CD4-positive, CD25-positive, alpha-beta regulatory T cell (primary cell): ENCODE measurements at regions not wholly inside any gene's neighbourhood (a gene's known extent, or its start where the extent isn't known, plus 50 kb on each side); places are given as distances from the start of the nearest gene placed in this dataset.

Source experiments
- ATAC-seq, 2 donors: fragments of 150-1000 bp; cut with Tn5 transposase; one replicate each; pipeline ENCODE4 v1.10.0; 2021; ENCODE audit warnings: low read depth in 2 of 2, moderate number of reproducible peaks in 2 of 2, moderate library complexity in 1 of 2
- DNase-seq, 3 donors: peaks; one replicate each; pipeline versions ENCODE4 v3.0.0 to v3.0.0-alpha.2; 2012 to 2022; ENCODE audit warnings: mixed read lengths in 1 of 3
- H3K27ac ChIP-seq: one replicate; pipeline ENCODE4 v1.7.0; 2013; ENCODE audit warnings: mild to moderate bottlenecking, low read length; ENCODE audit not compliant: insufficient read depth, poor library complexity, severe bottlenecking
- H3K27me3 ChIP-seq: one replicate; pipeline ENCODE4 v1.7.0; 2013; ENCODE audit warnings: low read length; ENCODE audit not compliant: control insufficient read depth, insufficient read depth
- H3K36me3 ChIP-seq: one replicate; pipeline ENCODE4 v1.7.0; 2013; ENCODE audit warnings: mild to moderate bottlenecking, low read length, moderate library complexity; ENCODE audit not compliant: control insufficient read depth, insufficient read depth
- H3K4me1 ChIP-seq: 2 replicates; pipeline ENCODE4 v1.7.0; 2013; ENCODE audit warnings: mild to moderate bottlenecking, low read length; ENCODE audit not compliant: insufficient read depth, control insufficient read depth, poor library complexity, severe bottlenecking
- H3K4me3 ChIP-seq: one replicate; pipeline ENCODE4 v1.7.0; 2013; ENCODE audit warnings: low read depth, mild to moderate bottlenecking, low read length, moderate library complexity
- H3K9me3 ChIP-seq, 2 experiments: 1 replicate in 1 of 2; 2 replicates in 1 of 2; pipeline ENCODE4 v1.7.0; 2013; ENCODE audit warnings: low read length in 2 of 2, mild to moderate bottlenecking in 1 of 2, moderate library complexity in 1 of 2; ENCODE audit not compliant: control insufficient read depth in 2 of 2
- H3K27ac Mint-ChIP-seq, 3 donors: one replicate each; pipeline ENCODE4 v1.8.0; 2020 to 2022; ENCODE audit warnings: mild to moderate bottlenecking in 3 of 3, mixed read lengths in 3 of 3, moderate library complexity in 2 of 3
- H3K27me3 Mint-ChIP-seq: one replicate; pipeline ENCODE4 v1.8.0; 2022; ENCODE audit warnings: mild to moderate bottlenecking, mixed read lengths
- H3K36me3 Mint-ChIP-seq: one replicate; pipeline ENCODE4 v1.8.0; 2020; ENCODE audit warnings: mixed read lengths
- H3K4me1 Mint-ChIP-seq, 4 donors: one replicate each; pipeline ENCODE4 v1.8.0; 2020 to 2022; ENCODE audit warnings: mixed read lengths in 4 of 4, mild to moderate bottlenecking in 1 of 4
- H3K4me3 Mint-ChIP-seq, 4 donors: one replicate each; pipeline ENCODE4 v1.8.0; 2020 to 2022; ENCODE audit warnings: mild to moderate bottlenecking in 4 of 4, mixed read lengths in 4 of 4, moderate library complexity in 3 of 4
- H3K9me3 Mint-ChIP-seq, 7 donors: one replicate each; pipeline ENCODE4 v1.8.0; 2020 to 2022; ENCODE audit warnings: mixed read lengths in 7 of 7, mild to moderate bottlenecking in 3 of 7, moderate library complexity in 2 of 7

DNA sequence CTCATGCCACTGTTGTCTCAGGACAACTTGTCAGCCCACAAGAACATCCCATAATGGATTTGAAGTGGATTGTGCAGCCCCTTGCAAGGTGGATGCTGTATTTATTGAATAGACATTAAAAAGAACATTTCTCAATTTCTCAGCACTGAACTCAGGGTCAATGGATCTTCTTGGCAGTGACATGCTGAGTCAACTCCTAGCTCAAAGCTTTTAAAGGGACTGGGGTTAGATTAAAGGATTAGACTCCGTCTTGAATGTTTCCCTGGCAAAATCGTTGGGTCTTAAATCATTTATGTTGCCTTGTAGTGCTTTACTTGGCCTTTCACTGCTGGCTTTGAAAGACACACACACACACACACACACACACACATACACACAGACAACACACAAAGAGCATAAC, 221.6 kb upstream of the PBX1 start:
- H3K4me1 ChIP-seq: no peaks in the 10 kb centered on the region
- no peaks in the 10 kb centered on the region for H3K9me3 ChIP-seq
- H3K27me3 ChIP-seq: no peaks in the 10 kb centered on the region
- H3K27ac Mint-ChIP-seq: no peak overlapping the region
- H3K27me3 Mint-ChIP-seq: no peaks in the 10 kb centered on the region
- ATAC-seq (no peak), DNase-seq (no peak)
- peaks cover 2 to 22% (median 8%) of the 10 kb centered on the region in 7 donors for H3K9me3 Mint-ChIP-seq
- no peaks in the 10 kb centered on the region for H3K4me1 Mint-ChIP-seq
- H3K36me3 ChIP-seq: no peaks in the 10 kb centered on the region
- no peaks in the 10 kb centered on the region for H3K36me3 Mint-ChIP-seq
- H3K27ac ChIP-seq: no peak overlapping the region
- no peak overlapping the region for H3K4me3 ChIP-seq
- H3K4me3 Mint-ChIP-seq: no peak overlapping the region

DNA sequence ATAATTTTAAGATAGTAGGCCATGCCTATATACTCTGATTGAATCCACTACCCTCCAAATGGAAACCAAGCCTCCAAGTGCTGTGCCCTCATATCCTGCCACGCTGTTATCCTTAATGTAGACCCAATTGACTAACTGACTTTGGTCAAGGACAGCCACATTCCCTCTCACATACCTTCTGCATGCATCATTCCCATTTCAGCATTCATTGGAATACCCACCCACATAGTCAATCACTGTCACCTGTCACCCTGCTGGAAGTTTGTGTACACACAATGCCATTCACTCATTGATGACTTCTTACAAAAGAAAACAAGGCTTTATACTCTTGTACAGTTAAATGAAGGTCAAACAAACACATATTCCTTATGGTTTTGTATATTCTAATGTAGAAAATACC, 221.1 kb upstream of the PBX1 start:
- no peak overlapping the region for H3K4me3 Mint-ChIP-seq

DNA sequence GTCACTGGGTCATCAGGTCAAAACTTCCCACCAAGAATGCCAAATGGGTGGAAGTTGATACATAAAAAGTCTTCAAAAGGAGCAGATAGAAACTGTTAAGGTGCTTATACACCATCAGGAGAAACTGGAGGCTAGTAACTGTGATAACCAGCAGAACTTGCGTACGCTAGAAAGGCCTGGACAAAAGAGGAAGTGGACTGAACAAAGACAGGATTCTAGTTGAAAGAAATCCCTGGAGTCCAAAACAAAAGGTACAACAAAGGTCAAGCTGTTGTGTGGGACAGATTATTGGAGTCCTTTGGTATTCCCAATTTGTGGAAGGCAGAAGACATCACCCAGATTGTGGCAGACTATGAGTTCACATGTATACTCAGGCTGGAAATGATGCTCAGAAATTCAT, 215.8 kb upstream of the PBX1 start:
- Mint-ChIP-seq H3K27me3 (no peaks in the 10 kb centered on the region), H3K36me3 (no peaks in the 10 kb centered on the region), H3K4me1 (no peaks in the 10 kb centered on the region), H3K27ac (peak overlapping the region in 1 of 3 donors; percentile 13), H3K9me3 (peaks cover 6 to 33% (median 12%) of the 10 kb centered on the region in 7 donors), H3K4me3 (no peak overlapping the region)
- peaks cover 0 to 2% of the 10 kb centered on the region in 2 experiments for H3K9me3 ChIP-seq
- DNase-seq: no peak
- no peaks in the 10 kb centered on the region for H3K4me1 ChIP-seq
- H3K36me3 ChIP-seq: no peaks in the 10 kb centered on the region
- no peak for ATAC-seq
- H3K4me3 ChIP-seq: no peak overlapping the region
- no peak overlapping the region for H3K27ac ChIP-seq
- no peaks in the 10 kb centered on the region for H3K27me3 ChIP-seq

More for the DNA sequence above, 221.1 kb upstream of the PBX1 start:
- H3K27ac ChIP-seq: no peak overlapping the region
- Mint-ChIP-seq H3K9me3 (peaks cover 2 to 24% (median 8%) of the 10 kb centered on the region in 7 donors), H3K4me1 (no peaks in the 10 kb centered on the region), H3K27me3 (no peaks in the 10 kb centered on the region), H3K36me3 (no peaks in the 10 kb centered on the region), H3K27ac (no peak overlapping the region)
- no peaks in the 10 kb centered on the region for H3K9me3 ChIP-seq
- DNase-seq (no peak), ATAC-seq (no peak)
- H3K4me1 ChIP-seq: no peaks in the 10 kb centered on the region
- H3K27me3 ChIP-seq: no peaks in the 10 kb centered on the region
- no peak overlapping the region for H3K4me3 ChIP-seq
- H3K36me3 ChIP-seq: no peaks in the 10 kb centered on the region

DNA sequence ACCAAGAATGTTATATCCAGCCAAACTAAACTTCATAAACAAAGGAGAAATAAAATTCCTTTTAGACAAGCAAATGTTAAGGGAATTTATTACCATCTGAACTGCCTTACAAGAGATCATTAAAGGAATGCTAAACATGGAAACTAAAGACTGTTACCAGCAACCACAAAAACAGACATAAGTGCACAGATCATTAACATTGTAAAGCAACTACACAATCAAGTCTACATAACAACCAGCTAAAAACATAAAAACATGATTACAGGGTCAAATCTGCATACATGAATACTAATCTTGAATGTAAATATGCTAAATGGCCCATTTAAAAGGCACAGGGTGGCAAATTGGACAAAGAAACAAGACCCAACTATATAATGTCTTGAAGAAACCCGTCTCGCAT, 211.0 kb upstream of the PBX1 start:
- H3K4me1 Mint-ChIP-seq: no peaks in the 10 kb centered on the region
- Histone ChIP-seq H3K9me3 (peaks cover 0 to 6% of the 10 kb centered on the region in 2 experiments), H3K4me3 (no peak overlapping the region), H3K4me1 (no peaks in the 10 kb centered on the region), H3K27ac (no peak overlapping the region), H3K36me3 (no peaks in the 10 kb centered on the region), H3K27me3 (no peaks in the 10 kb centered on the region)
- no peaks in the 10 kb centered on the region for H3K36me3 Mint-ChIP-seq
- ATAC-seq (no peak), DNase-seq (no peak)
- no peak overlapping the region for H3K27ac Mint-ChIP-seq
- no peak overlapping the region for H3K4me3 Mint-ChIP-seq
- H3K27me3 Mint-ChIP-seq: no peaks in the 10 kb centered on the region
- peaks cover 4 to 50% (median 10%) of the 10 kb centered on the region in 7 donors for H3K9me3 Mint-ChIP-seq

DNA sequence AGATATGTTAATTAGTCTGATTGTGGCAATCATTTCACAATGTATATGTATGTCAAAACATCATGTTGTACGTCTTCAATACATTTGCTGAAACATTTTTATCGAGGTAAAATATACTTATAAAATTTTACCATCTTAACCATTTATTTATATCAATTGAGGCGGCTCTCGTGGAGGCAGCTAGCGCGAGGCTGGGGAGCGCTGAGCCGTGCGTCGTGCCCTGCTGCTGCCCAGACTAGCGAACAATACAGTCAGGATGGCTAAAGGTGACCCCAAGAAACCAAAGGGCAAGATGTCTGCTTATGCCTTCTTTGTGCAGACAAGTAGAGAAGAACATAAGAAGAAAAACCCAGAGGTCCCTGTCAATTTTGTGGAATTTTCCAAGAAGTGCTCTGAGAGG, 202.5 kb upstream of the PBX1 start:
- H3K36me3 Mint-ChIP-seq: no peaks in the 10 kb centered on the region
- peaks cover 3 to 36% (median 4%) of the 10 kb centered on the region in 7 donors for H3K9me3 Mint-ChIP-seq

DNA sequence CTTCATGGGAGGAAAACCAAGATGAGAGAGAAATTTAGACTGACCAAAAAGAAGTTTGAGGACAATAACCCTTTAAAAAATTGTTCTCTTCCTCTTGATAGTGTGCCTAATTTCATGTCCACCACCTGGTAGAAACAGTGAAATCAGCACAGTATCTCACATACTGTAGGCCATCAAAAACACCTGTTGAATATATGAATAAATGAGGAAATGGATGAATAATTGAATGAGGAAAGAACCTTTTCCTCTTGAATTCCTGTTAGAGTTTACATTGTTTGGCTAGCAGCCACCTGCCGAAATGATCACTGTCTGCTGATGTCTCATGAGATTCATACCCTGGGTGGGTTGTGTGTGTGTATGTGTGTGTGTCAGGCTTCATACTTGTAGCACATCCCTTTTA, 198.7 kb upstream of the PBX1 start:
- Histone ChIP-seq H3K9me3 (peaks cover 5% of the 10 kb centered on the region in 2 experiments), H3K4me3 (no peak overlapping the region), H3K27ac (no peak overlapping the region), H3K27me3 (no peaks in the 10 kb centered on the region), H3K4me1 (no peaks in the 10 kb centered on the region), H3K36me3 (no peaks in the 10 kb centered on the region)
- no peaks in the 10 kb centered on the region for H3K36me3 Mint-ChIP-seq
- no peaks in the 10 kb centered on the region for H3K27me3 Mint-ChIP-seq
- no peak overlapping the region for H3K27ac Mint-ChIP-seq
- H3K9me3 Mint-ChIP-seq: peaks cover 4 to 33% (median 7%) of the 10 kb centered on the region in 7 donors
- no peaks in the 10 kb centered on the region for H3K4me1 Mint-ChIP-seq
- ATAC-seq (no peak), DNase-seq (no peak)
- no peak overlapping the region for H3K4me3 Mint-ChIP-seq

More for the DNA sequence above, 202.5 kb upstream of the PBX1 start:
- H3K9me3 ChIP-seq: no peaks in the 10 kb centered on the region
- no peak overlapping the region for H3K4me3 Mint-ChIP-seq
- no peaks in the 10 kb centered on the region for H3K36me3 ChIP-seq
- H3K27ac Mint-ChIP-seq: no peak overlapping the region
- no peaks in the 10 kb centered on the region for H3K4me1 Mint-ChIP-seq
- no peaks in the 10 kb centered on the region for H3K27me3 ChIP-seq
- DNase-seq: no peak
- ATAC-seq: no peak
- no peaks in the 10 kb centered on the region for H3K4me1 ChIP-seq
- no peak overlapping the region for H3K4me3 ChIP-seq
- H3K27ac ChIP-seq: no peak overlapping the region
- no peaks in the 10 kb centered on the region for H3K27me3 Mint-ChIP-seq

DNA sequence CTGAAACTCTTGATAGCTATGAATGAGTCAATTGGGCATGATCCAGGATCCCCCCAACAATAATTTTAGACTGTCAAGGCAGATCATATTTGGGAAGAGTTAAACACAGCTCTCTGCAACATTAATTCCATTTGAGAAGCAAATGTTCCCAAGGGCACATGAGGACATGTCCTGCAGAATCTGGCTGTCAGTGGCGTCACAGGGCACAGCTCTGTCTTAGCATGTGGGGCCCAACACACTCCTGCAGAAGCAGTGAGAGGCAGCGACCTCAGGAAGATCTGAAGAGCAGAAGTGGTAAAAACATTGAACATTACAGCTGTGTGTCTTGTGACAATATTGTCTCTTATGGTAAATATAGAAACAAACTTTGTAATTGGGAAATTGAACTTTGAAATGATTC, 197.1 kb upstream of the PBX1 start:
- H3K4me3 ChIP-seq: no peak overlapping the region

DNA sequence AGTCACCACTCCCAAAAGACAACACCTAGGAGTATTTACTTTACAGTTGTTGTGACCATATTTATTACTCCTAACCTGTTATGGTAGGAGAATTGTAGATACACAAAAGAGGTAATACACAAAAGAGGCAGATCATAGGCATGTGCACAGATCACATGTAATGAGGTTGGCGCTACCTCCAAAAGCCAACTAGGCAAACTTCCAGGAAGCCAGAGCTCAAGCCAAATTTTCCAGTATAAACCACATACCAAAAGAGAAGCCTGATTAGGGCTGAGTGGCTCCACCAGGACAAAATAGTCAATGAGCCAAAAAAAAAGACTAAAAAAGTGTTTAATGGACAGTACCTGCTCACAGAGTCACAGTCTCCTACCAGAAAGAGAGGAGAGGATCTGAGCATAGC, 195.0 kb upstream of the PBX1 start:
- Mint-ChIP-seq H3K27ac (no peak overlapping the region), H3K36me3 (no peaks in the 10 kb centered on the region), H3K4me1 (no peaks in the 10 kb centered on the region), H3K9me3 (peaks cover 3 to 43% (median 5%) of the 10 kb centered on the region in 7 donors), H3K4me3 (no peak overlapping the region), H3K27me3 (no peaks in the 10 kb centered on the region)
- no peak overlapping the region for H3K27ac ChIP-seq
- no peaks in the 10 kb centered on the region for H3K36me3 ChIP-seq
- ATAC-seq (no peak), DNase-seq (no peak)
- H3K4me1 ChIP-seq: no peaks in the 10 kb centered on the region
- no peak overlapping the region for H3K4me3 ChIP-seq
- H3K9me3 ChIP-seq: peaks cover 10 to 13% of the 10 kb centered on the region in 2 experiments
- no peaks in the 10 kb centered on the region for H3K27me3 ChIP-seq

More for the DNA sequence above, 197.1 kb upstream of the PBX1 start:
- Mint-ChIP-seq H3K4me1 (no peaks in the 10 kb centered on the region), H3K27ac (no peak overlapping the region), H3K27me3 (no peaks in the 10 kb centered on the region), H3K4me3 (no peak overlapping the region), H3K9me3 (peaks cover 0 to 39% (median 5%) of the 10 kb centered on the region in 7 donors), H3K36me3 (no peaks in the 10 kb centered on the region)
- no peak for ATAC-seq
- Histone ChIP-seq H3K27ac (no peak overlapping the region), H3K4me1 (no peaks in the 10 kb centered on the region), H3K27me3 (no peaks in the 10 kb centered on the region), H3K36me3 (no peaks in the 10 kb centered on the region), H3K9me3 (peaks cover 10 to 13% of the 10 kb centered on the region in 2 experiments)
- DNase-seq: no peak
